Osteoblast (primary cell): ENCODE measurements at regions not wholly inside any gene's neighbourhood (a gene's known extent, or its start where the extent isn't known, plus 50 kb on each side); places are given as distances from the start of the nearest gene placed in this dataset.

Experiments
- DNase-seq: peaks from one replicate; pipeline ENCODE4 v3.0.0; 2011; ENCODE audit warnings: low spot score, mixed read lengths; ENCODE audit not compliant: insufficient read length; ENCODE audit errors: missing footprints
- H2AFZ ChIP-seq: 2 replicates; pipeline ENCODE4 v1.6.0; 2011; ENCODE audit warnings: mild to moderate bottlenecking, low read length
- H3K27ac ChIP-seq: 2 replicates; pipeline ENCODE4 v1.5.1; 2011; ENCODE audit warnings: mild to moderate bottlenecking, low read depth, low read length, moderate library complexity
- H3K27me3 ChIP-seq: 2 replicates; pipeline ENCODE4 v1.6.0; 2012; ENCODE audit warnings: mild to moderate bottlenecking, control low read depth, inconsistent platforms, low read length, moderate library complexity; ENCODE audit not compliant: insufficient read depth
- H3K36me3 ChIP-seq: 2 replicates; pipeline ENCODE4 v1.5.1; 2011; ENCODE audit warnings: mild to moderate bottlenecking, low read length, control low read depth, moderate library complexity; ENCODE audit not compliant: insufficient read depth
- H3K4me1 ChIP-seq: 2 replicates; pipeline ENCODE4 v1.5.1; 2011; ENCODE audit warnings: mild to moderate bottlenecking, low read length, control low read depth, moderate library complexity; ENCODE audit not compliant: insufficient read depth
- H3K4me2 ChIP-seq: 2 replicates; pipeline ENCODE4 v1.6.0; 2011; ENCODE audit warnings: mild to moderate bottlenecking, low read length; ENCODE audit not compliant: insufficient read depth
- H3K4me3 ChIP-seq: fragments of 200-600 bp; sonication (generic); 3 replicates; pipeline ENCODE4 v1.5.1; 2012; ENCODE audit warnings: mild to moderate bottlenecking, low read length, inconsistent platforms; ENCODE audit not compliant: insufficient read depth
- H3K79me2 ChIP-seq: 2 replicates; pipeline ENCODE4 v1.6.0; 2012; ENCODE audit warnings: mild to moderate bottlenecking, low read length, control low read depth, inconsistent platforms; ENCODE audit not compliant: insufficient read depth
- H3K9me3 ChIP-seq: 2 replicates; pipeline ENCODE4 v1.5.1; 2011; ENCODE audit warnings: low read depth, low read length, control low read depth
- H4K20me1 ChIP-seq: 2 replicates; pipeline ENCODE4 v1.6.0; 2012; ENCODE audit warnings: mild to moderate bottlenecking, low read length, control low read depth; ENCODE audit not compliant: insufficient read depth
- CTCF ChIP-seq: IDR thresholded peaks from 2 replicates; pipeline ENCODE4 v1.5.1; 2011; ENCODE audit warnings: mild to moderate bottlenecking, low read depth, low read length, moderate library complexity; ENCODE audit errors: extremely low read depth

- H2AFZ ChIP-seq: no peak overlapping the region
- no peaks in the 10 kb centered on the region for H3K79me2 ChIP-seq
- H4K20me1 ChIP-seq: no peaks in the 10 kb centered on the region
- no peaks in the 10 kb centered on the region for H3K27me3 ChIP-seq
- no peaks in the 10 kb centered on the region for H3K36me3 ChIP-seq
- no peak overlapping the region for H3K4me3 ChIP-seq
- TF ChIP-seq CTCF: no peak
- H3K4me2 ChIP-seq: no peak overlapping the region
- no peak overlapping the region for H3K27ac ChIP-seq
- no peaks in the 10 kb centered on the region for H3K4me1 ChIP-seq
- DNase-seq: no peak
- H3K9me3 ChIP-seq: peaks cover 1% of the 10 kb centered on the region
Observed at GRCh38 chr1:190649553-190649952, 171.9 kb upstream of the BRINP3 start.

GRCh38 chr1:190658907-190659306 is 181.2 kb upstream of the BRINP3 start:
- H3K27me3 ChIP-seq: no peaks in the 10 kb centered on the region
- H4K20me1 ChIP-seq: no peaks in the 10 kb centered on the region
- no peak overlapping the region for H3K4me2 ChIP-seq
- H3K4me1 ChIP-seq: no peaks in the 10 kb centered on the region
- DNase-seq: no peak
- no peaks in the 10 kb centered on the region for H3K79me2 ChIP-seq
- H3K9me3 ChIP-seq: peaks cover 2% of the 10 kb centered on the region
- no peaks in the 10 kb centered on the region for H3K36me3 ChIP-seq
- H3K4me3 ChIP-seq: no peak overlapping the region
- H2AFZ ChIP-seq: no peak overlapping the region
- no peak overlapping the region for H3K27ac ChIP-seq
- no peak for TF ChIP-seq CTCF

- Histone ChIP-seq H3K36me3 (no peaks in the 10 kb centered on the region), H3K27ac (no peak overlapping the region), H3K4me3 (no peak overlapping the region), H3K4me1 (no peaks in the 10 kb centered on the region), H3K4me2 (no peak overlapping the region), H4K20me1 (no peaks in the 10 kb centered on the region), H3K79me2 (no peaks in the 10 kb centered on the region), H2AFZ (no peak overlapping the region), H3K27me3 (no peaks in the 10 kb centered on the region), H3K9me3 (peaks cover 2% of the 10 kb centered on the region)
- no peak for TF ChIP-seq CTCF
- DNase-seq: no peak
Observed at GRCh38 chr1:190663962-190664361, 186.3 kb upstream of the BRINP3 start.

GRCh38 chr1:190665045-190665444 is 187.4 kb upstream of the BRINP3 start:
- Histone ChIP-seq H3K9me3 (peaks cover 4% of the 10 kb centered on the region), H3K36me3 (no peaks in the 10 kb centered on the region), H3K4me3 (no peak overlapping the region), H3K27ac (no peak overlapping the region), H3K79me2 (no peaks in the 10 kb centered on the region), H4K20me1 (no peaks in the 10 kb centered on the region), H3K27me3 (no peaks in the 10 kb centered on the region), H3K4me2 (no peak overlapping the region), H2AFZ (no peak overlapping the region), H3K4me1 (no peaks in the 10 kb centered on the region)
- DNase-seq: no peak
- no peak for TF ChIP-seq CTCF
